Upper lobe of left lung (tissue), 6 donors: ENCODE measurements at regions not wholly inside any gene's neighbourhood (a gene's known extent, or its start where the extent isn't known, plus 50 kb on each side); places are given as distances from the start of the nearest gene placed in this dataset.

Source experiments
- ATAC-seq, 2 donors: fragments of 200-7000 bp; cut with Tn5 transposase; one replicate each; pipeline ENCODE4 v1.9.1; 2022; ENCODE audit warnings: mild to moderate bottlenecking in 2 of 2, moderate library complexity in 2 of 2; ENCODE audit not compliant: low FRiP score in 2 of 2
- DNase-seq, 2 donors: peaks; one replicate each; pipeline ENCODE4 v3.0.0-alpha.2; 2019 to 2020
- H3K27ac ChIP-seq, 4 donors: fragments of 200-600 bp; sonication (generic); one replicate each; pipeline ENCODE4 v1.5.1; 2016 to 2019
- H3K27me3 ChIP-seq, 4 donors: fragments of 200-600 bp; sonication (generic); one replicate each; pipeline ENCODE4 v1.5.1; 2017 to 2019
- H3K36me3 ChIP-seq, 4 donors: fragments of 200-600 bp; sonication (generic); one replicate each; pipeline ENCODE4 v1.5.1; 2016 to 2019
- H3K4me1 ChIP-seq, 4 donors: fragments of 200-600 bp; sonication (generic); one replicate each; pipeline ENCODE4 v1.5.1; 2018 to 2019
- H3K4me3 ChIP-seq, 4 donors: fragments of 200-600 bp; sonication (generic); one replicate each; pipeline ENCODE4 v1.5.1; 2017 to 2019; ENCODE audit warnings: mild to moderate bottlenecking in 2 of 4, moderate library complexity in 1 of 4
- H3K9me3 ChIP-seq, 4 donors: fragments of 200-600 bp; sonication (generic); one replicate each; pipeline ENCODE4 v1.5.1; 2018 to 2019
- EP300 ChIP-seq, 4 donors: sonication (generic); formaldehyde crosslinking; IDR thresholded peaks; one replicate each; pipeline ENCODE4 v1.5.1; 2017; ENCODE audit warnings: antibody characterized with exemption in 4 of 4, control low read depth in 2 of 4
- POLR2A ChIP-seq, 4 donors: fragments of 450-650 bp; IDR thresholded peaks; one replicate each; pipeline ENCODE4 v1.5.1; 2016 to 2017; ENCODE audit warnings: antibody characterized with exemption in 4 of 4, mild to moderate bottlenecking in 2 of 4
- POLR2AphosphoS5 ChIP-seq, 2 donors: sonication (generic); formaldehyde crosslinking; IDR thresholded peaks; one replicate each; pipeline ENCODE4 v1.5.1; 2017; ENCODE audit warnings: antibody characterized with exemption in 2 of 2
- WGBS, 2 donors: methylation state at CpG; one replicate each; pipeline ENCODE4 v1.1.5; 2017 to 2018; 5-methylcytosine and 5-hydroxymethylcytosine counted together
- TF ChIP-seq, protein P1 (sequence below), 6 experiments: fragments of 450-650 bp in 4 of 6; fragments of 200-600 bp in 2 of 6; sonication (generic) in 2 of 6; IDR thresholded peaks; one replicate each; pipeline ENCODE4 v1.5.1; 2016 to 2019; ENCODE audit warnings: antibody characterized with exemption in 6 of 6
- donor health status: DM: no; HTN: no; CAD: no; lungs with moderate emphysema.
- donor health status: DM: no; HTN: yes; CAD: no; lungs with severe emphysema.

- WGBS, 2 donors, result 94 to 95% methylated on average over 4 to 5 of the region's 5 CpGs
- Histone ChIP-seq H3K27ac (peak overlapping the region in 1 of 4 donors; percentile 6), H3K36me3 (no peaks in the 10 kb centered on the region)
Observed at GRCh38 chr4:158313566-158313965, 103.3 kb downstream of the TMEM144 start.

DNA sequence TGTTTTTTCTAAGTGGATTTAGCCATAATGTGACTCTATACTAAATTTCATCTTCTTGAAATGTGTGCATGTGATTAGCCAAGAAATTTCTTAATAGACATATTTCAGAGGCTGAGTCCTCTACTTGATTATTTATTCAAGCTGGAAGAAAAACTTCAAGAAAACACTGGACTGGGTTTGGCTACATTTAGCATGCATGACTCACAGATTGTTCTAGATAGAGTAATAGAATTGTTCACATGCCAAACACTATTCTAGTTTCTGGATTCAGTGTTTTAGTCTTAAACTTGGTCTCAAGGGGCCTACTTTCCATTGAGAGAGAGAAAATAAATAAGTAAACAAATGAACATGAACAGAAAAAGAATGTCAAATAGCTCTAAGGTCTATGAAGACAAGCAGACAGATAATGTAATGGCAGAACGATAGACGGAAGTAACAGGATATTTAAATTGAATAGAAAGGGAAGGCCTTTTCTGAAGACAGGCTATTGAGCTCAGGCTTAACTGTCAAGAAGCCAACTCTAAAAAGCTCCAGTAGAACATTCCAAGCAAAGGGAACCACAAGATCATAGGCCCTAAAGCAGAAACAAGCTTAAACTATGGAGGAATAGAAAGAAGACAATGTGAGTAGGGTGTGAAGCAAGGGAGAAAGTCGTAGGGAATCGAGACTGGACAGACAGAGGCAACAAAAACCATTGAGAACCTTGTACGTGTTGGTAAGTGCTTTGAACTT lies 104.6 kb downstream of the TMEM144 start:
- Histone ChIP-seq H3K9me3 (no peaks in the 10 kb centered on the region), H3K4me3 (no peak overlapping the region), H3K36me3 (no peaks in the 10 kb centered on the region), H3K27ac (peak overlapping the region in 1 of 4 donors; percentile 13), H3K27me3 (no peaks in the 10 kb centered on the region), H3K4me1 (no peaks in the 10 kb centered on the region)
- WGBS, 2 donors, result 77 to 78% methylated on average over 5 of the region's 5 CpGs
- ATAC-seq (peak; percentile 51 to 89), DNase-seq (no peak)
- no peak for TF ChIP-seq EP300 (IDR thresholded peaks at IDR 0.05)
- no peak for TF ChIP-seq POLR2A (IDR thresholded peaks at IDR 0.05)

More at GRCh38 chr4:158313566-158313965, 103.3 kb downstream of the TMEM144 start:
- ATAC-seq, result peak in 1 of 2 donors; percentile 71
- Histone ChIP-seq H3K4me1 (no peaks in the 10 kb centered on the region), H3K27me3 (no peaks in the 10 kb centered on the region), H3K4me3 (no peak overlapping the region), H3K9me3 (no peaks in the 10 kb centered on the region)
- TF ChIP-seq EP300 (IDR thresholded peaks at IDR 0.05) (no peak), POLR2A (IDR thresholded peaks at IDR 0.05) (no peak), POLR2AphosphoS5 (IDR thresholded peaks at IDR 0.05) (no peak)
- TF ChIP-seq, protein P1, sequence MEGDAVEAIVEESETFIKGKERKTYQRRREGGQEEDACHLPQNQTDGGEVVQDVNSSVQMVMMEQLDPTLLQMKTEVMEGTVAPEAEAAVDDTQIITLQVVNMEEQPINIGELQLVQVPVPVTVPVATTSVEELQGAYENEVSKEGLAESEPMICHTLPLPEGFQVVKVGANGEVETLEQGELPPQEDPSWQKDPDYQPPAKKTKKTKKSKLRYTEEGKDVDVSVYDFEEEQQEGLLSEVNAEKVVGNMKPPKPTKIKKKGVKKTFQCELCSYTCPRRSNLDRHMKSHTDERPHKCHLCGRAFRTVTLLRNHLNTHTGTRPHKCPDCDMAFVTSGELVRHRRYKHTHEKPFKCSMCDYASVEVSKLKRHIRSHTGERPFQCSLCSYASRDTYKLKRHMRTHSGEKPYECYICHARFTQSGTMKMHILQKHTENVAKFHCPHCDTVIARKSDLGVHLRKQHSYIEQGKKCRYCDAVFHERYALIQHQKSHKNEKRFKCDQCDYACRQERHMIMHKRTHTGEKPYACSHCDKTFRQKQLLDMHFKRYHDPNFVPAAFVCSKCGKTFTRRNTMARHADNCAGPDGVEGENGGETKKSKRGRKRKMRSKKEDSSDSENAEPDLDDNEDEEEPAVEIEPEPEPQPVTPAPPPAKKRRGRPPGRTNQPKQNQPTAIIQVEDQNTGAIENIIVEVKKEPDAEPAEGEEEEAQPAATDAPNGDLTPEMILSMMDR (IDR thresholded peaks at IDR 0.05), result no peak
- no peak for DNase-seq

GRCh38 chr4:158315706-158316105 lies 105.4 kb downstream of the TMEM144 start:
- Histone ChIP-seq H3K4me3 (no peak overlapping the region), H3K36me3 (no peaks in the 10 kb centered on the region), H3K9me3 (no peaks in the 10 kb centered on the region), H3K27ac (peak overlapping the region in 1 of 4 donors; percentile 13), H3K4me1 (no peaks in the 10 kb centered on the region), H3K27me3 (no peaks in the 10 kb centered on the region)
- TF ChIP-seq, protein P1 (IDR thresholded peaks at IDR 0.05), result no peak
- no peak for TF ChIP-seq EP300 (IDR thresholded peaks at IDR 0.05)
- ATAC-seq (no peak), DNase-seq (no peak)
- 70 to 79% methylated on average over 2 of the region's 2 CpGs for WGBS, 2 donors

- no peak for DNase-seq
- H3K36me3 ChIP-seq, result no peaks in the 10 kb centered on the region
- no peak overlapping the region for H3K4me3 ChIP-seq
- ATAC-seq, result no peak
- WGBS, 2 donors, result 79 to 81% methylated on average over 1 of the region's 1 CpG
- no peaks in the 10 kb centered on the region for H3K27me3 ChIP-seq
- H3K27ac ChIP-seq, result no peak overlapping the region
- no peak for TF ChIP-seq POLR2A (IDR thresholded peaks at IDR 0.05)
- no peak for TF ChIP-seq POLR2AphosphoS5 (IDR thresholded peaks at IDR 0.05)
- TF ChIP-seq, protein P1 (IDR thresholded peaks at IDR 0.05), result no peak
- TF ChIP-seq EP300 (IDR thresholded peaks at IDR 0.05), result no peak
- no peaks in the 10 kb centered on the region for H3K4me1 ChIP-seq
- no peaks in the 10 kb centered on the region for H3K9me3 ChIP-seq
Observed at GRCh38 chr4:158316264-158316663, 106.0 kb downstream of the TMEM144 start.

GRCh38 chr4:158319880-158320279 lies 109.6 kb downstream of the TMEM144 start:
- Histone ChIP-seq H3K4me3 (no peak overlapping the region), H3K27me3 (no peaks in the 10 kb centered on the region), H3K9me3 (no peaks in the 10 kb centered on the region), H3K27ac (no peak overlapping the region), H3K36me3 (no peaks in the 10 kb centered on the region), H3K4me1 (no peaks in the 10 kb centered on the region)
- 89 to 91% methylated on average over 7 of the region's 7 CpGs for WGBS, 2 donors
- TF ChIP-seq EP300 (IDR thresholded peaks at IDR 0.05) (no peak), POLR2AphosphoS5 (IDR thresholded peaks at IDR 0.05) (no peak), POLR2A (IDR thresholded peaks at IDR 0.05) (no peak)
- TF ChIP-seq, protein P1 (IDR thresholded peaks at IDR 0.05), result no peak
- peak in 1 of 2 donors; percentile 15 for DNase-seq
- no peak for ATAC-seq
